Iris pigment epithelial cell (primary cell): ENCODE measurements at regions not wholly inside any gene's neighbourhood (a gene's known extent, or its start where the extent isn't known, plus 50 kb on each side); places are given as distances from the start of the nearest gene placed in this dataset.
A peak's percentile ranks its signal among the peaks of the same experiment; 100 is the strongest.

Experiments
- DNase-seq: peaks from one replicate; pipeline ENCODE4 v3.0.0-alpha.2; 2011; ENCODE audit warnings: low read depth

DNA sequence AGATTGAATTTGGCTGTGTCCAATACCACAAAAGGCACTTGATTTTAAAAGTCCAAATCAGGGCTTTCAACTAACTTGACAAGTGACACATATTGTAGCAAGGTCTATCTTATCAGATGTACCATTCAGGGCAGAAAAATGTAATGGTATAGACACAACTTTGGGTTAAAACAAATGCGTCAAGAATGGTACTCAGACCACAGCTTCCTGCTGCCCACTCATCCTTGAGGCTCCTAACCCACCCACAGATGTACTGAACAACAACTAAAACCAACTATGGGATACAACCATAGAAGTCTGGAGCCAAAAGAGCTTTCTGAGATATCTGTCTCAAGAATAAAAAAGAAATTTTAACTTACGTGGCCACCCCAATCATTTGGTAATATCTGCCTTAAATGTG lies 105.2 kb downstream of the RBM43 start:
- peak; percentile 32 for DNase-seq

DNA sequence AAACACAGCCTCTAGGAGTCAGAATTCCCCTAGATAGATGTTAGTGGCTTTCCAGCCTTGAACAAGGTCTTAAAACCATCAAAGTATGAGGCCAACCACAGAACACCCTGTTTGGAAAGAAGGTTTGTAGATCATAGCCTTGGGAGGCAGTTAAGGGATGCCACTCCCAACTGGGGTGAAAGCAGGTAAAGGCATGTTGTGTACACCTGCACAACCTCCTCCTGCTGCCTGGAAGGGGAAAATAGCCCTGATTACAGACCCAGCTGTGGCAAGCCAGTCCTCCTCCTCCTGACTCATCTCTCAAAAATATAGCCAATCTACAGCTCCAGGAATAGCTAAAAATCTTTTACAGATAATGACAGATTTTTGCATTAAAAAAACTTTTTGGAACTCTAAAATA lies 108.1 kb downstream of the RBM43 start:
- no peak for DNase-seq

DNA sequence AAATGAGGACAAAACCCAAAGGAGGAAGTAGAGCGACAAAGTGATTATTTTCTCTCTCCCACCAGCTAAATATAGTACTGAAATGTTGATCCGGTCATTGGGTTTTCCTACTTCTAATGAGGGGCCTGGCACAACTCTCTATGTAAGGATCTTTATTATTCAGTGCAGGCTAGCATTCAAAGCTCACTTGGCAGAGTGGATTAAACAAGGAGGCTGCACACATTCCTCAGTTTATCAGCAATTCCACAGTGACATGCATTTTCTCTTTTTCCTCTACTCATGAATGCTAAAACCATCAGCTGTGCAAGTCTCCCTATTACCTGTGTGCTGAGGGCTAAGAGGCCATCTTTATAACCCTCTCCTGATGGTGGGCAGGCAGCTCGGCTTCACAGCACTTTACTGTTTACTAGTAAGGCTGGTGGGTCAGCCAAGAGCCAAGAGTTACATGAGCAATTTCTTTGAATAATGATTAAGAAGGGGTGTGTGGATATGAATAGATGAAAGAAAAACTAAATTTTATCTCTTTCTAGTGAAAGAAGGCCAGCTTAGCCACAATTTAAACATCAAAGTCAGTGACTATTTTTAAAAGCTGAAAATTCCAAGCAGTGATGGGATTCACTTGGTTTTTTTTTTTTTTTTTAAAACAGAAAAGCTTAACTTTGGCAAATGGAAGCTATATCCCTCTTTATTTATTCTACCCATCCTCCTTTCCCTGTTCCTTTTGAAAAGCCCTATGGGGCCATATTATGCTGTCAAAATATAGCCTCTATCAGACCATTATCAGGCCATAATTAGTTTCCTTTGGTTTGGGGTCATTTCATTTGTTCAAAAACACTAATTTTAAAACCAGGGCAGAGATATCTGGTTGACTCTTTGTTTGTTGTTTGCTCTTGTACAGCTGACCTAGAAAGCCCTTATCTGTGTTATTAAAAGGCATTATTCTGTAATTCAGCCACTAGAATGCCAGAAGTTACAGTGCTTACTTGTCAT lies 111.0 kb downstream of the RBM43 start:
- no peak for DNase-seq

DNA sequence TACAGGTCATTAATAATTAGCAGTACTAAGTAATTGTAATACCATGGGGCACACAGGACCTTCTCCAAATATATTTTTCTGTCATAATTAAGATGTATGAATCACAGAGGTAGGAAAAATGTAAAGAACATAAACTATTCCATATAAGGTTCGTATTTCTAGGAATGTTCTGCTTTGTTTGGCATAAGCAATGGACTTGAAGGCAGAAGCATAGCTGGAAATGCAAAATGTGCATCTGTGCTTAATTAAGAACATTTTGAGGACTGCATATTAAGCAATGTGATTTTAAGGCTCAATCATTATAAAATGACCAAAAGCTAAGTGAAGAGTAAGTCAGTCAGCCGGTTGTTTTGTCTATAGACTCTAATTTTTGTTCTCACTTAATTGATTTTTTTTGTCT lies 123.2 kb downstream of the RBM43 start:
- DNase-seq: peak; percentile 26

DNA sequence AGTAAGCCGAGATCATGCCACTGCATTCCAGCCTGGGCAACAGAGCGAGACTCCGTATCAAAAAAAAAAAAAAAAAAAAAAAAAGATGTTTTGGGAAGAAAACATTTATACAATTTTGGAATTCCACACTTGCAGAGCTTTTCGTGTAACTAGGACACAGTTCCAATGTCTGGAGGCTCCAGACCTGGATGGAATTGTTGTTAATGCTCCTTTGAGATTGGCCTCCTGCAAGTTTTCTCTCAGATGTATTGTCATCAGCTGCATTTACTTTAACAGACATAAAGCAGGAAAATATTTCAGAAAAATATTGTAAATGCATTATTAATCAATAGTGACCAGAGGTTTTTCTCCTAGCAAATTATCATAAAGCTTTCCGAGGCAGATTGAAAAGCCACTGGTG lies 124.1 kb downstream of the RBM43 start:
- no peak for DNase-seq

DNA sequence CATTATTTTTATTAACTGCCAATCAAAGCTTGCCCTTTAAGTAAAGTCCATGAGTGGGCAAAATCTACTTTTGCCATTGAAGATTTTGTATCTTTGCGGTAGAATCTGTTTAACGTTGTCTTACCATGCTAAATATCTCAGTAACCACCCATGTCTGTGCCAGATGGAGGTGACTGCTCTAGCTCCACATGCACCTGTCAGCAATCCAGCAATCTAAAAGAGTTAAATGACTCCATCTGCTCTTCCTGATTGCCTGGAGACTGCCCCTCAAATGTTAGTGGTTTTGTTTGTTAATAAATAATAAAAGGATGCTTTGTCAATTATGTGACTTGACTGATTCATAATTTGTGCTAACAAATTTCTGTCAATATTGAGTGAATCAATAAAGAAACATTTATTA lies 141.7 kb downstream of the RBM43 start:
- DNase-seq: no peak

DNA sequence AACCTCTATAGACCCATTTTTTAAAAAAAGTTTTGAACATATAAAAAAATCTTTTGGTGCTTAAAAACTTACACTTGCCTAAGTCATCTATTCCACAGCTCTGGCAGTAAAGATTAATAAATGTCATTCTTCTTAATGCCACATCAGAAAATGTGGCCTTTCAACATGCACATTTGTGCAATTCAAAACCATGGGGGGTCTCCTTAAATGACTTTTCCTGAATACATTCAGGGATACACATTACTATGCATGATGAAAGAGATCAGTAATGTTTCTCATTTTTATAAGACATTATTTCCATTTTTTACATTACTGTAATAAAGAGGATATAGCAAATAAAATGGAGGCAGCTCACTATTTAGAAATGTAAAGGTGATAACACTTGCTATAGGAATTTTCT lies 142.3 kb downstream of the RBM43 start:
- no peak for DNase-seq

DNA sequence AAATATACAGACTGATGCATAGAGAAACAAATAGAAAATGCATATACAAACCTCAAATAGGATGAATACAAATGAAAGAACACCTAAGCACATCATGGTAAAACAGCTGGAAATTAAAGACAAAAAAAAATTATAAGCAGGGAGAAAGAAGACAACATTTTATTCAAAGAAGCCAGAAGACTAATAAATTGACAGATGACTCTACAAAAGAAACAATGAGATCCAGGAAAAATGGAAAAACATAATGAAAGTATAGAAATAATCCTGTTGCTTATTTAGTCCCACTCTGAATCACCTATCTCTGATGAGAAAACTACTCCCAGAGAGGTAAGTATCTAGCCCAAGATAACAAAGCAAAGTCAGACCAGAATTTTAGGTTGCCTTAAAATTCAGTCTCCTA lies 143.4 kb downstream of the RBM43 start:
- no peak for DNase-seq

DNA sequence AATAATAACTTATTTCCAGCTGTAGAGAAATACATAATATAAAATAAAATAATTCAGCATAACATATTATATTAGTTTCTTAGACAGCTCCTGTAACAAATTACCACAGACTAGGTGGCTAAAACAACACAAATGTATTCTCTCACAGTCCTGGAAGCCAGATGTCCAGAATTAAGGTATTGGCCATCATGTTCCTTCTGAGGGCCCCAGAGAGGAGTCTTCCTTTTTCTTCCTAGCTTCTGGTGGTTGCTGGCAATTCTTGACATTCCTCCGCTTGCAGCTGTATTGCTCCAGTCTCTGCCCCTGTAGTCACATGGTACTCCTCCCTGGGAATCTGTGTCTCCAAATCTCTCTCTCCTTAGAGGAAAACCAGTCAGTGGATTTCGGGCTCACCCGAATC lies 146.8 kb downstream of the RBM43 start:
- DNase-seq: no peak

DNA sequence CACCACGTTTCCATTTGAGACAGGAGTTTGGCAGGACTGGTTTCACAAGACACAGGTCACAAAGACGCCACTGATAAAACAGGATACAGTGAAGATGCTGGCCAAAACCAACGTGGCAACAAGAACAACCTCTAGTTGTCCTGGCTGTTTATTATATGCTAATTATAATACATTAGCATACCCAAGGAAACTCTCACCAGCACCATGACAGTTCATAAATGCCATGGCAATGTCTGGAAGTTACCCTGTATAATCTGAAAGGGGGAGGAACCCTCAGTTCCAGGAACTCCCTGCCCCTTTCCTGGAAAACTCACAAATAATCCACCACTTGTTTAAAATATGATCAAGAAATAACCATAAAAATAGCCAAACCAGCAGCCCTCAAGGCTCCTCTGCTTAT lies 148.3 kb downstream of the RBM43 start:
- DNase-seq: no peak

DNA sequence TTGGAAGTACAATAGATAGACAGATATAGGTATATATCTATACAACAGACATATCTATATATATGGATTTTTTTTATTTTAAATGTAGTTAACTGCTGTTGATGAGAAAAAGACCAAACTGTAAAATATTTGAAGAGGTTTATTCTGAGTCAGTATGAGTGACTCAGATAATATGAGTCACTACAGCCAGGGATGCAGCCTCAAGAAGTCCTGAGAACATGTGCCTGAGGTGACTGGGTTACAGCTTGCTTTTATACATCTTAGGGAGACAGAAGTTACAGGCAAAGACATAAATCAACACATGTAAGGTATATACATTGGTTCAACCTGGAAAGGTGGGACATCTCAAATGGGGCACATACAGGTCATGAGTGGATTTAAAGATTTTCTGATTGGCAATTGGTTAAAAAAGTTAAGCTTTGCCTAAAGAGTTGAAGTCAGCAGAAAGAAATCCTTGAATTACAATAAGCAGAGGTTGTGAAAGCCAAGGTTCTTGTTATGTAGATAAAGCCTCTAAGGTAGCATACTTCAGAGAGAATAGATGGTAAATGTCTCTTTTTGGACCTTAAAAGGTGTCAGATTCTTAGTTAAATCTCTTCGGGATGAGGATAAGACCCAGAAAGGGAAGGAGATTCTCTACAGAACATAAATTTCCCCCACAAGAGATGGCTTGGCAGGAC lies 149.9 kb downstream of the RBM43 start:
- DNase-seq: peak; percentile 90

DNA sequence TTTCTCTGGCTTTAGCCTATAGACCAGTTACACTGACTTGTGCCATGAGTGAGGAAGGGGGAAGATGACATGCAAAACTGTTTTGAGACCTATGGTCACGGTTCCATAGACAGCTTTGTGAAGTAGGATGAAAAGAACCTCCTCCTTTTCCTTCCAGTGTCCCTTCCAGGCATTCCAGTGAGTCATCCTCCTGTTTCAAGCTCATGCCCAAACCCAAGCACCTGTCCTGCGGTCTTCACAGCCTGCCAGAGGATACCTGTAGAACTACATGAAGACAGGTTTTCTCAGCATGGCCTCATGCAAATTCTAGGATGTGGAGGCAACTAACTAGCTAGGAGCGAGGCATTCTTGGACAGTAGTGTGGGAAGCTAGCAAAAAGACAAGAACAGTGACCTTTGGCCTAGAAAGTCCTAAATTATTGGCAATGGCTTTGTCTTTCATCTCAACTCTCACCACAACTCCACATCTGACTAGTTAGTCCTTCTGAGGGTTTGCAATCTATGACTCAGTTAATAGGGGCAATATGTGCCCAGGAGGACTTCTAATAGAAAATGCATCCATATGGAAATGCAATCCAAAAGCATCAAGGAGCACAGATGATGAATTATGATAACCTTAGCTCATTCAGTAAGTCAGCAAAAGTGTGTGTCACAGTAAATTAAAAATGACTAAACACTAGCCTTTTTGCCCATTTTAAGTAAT lies 154.7 kb downstream of the RBM43 start:
- no peak for DNase-seq

DNA sequence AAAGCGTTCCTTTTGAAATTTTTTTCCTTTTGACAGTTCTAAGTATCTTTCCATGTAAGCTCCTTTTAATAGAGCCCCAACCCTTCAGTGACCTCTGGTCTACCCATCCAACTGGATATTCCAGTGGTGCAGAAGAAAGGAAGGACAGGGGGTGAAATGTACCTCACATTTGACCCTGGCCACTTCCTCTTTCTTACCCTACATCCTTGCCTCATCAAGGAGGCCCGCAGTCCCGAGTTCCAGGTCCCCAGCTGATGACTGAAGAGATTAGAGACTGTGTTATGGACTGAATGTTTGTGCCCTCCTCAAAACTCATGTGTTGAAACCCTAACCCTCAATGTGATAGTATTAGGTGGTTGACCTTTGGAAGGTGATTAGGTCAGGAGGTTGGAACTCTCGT lies 158.1 kb downstream of the RBM43 start:
- DNase-seq: no peak

DNA sequence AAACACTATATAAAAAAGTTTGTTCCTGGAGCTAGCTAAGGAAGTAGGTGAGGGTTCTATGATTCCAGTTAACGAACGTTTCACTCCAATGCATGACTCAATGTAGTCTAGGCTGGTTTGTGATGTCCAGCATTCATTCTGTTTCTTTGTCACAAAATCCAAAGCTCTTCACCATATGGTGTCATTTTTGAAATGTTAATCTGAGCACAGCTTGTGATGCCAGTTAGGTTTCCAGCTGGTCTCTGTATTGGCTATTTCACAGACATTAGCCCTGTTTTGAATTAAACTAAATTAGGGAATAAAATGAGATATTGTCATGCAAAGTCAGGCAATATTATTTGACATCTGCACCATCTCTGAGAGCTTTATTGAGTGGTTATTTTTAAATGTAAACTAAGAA lies 159.4 kb downstream of the RBM43 start:
- DNase-seq: no peak

DNA sequence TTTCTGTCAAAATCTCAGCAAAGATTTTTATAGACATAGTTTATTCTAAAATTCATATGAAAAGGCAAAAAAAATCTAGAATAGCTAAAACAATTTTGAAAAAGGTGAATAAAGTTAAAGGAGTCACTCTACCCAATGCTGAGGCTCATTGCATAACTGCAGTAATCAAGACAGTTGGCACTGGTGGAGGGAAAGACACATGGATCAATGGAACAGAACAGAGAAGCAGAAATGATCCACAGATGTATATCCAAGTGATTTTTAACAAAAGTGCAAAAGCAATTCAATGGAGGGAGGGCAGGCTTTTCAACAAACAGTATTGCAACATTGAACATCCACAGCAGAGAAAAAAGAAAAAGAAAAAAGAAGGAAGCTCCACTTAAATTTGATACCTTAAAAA lies 162.8 kb downstream of the RBM43 start:
- DNase-seq: no peak

DNA sequence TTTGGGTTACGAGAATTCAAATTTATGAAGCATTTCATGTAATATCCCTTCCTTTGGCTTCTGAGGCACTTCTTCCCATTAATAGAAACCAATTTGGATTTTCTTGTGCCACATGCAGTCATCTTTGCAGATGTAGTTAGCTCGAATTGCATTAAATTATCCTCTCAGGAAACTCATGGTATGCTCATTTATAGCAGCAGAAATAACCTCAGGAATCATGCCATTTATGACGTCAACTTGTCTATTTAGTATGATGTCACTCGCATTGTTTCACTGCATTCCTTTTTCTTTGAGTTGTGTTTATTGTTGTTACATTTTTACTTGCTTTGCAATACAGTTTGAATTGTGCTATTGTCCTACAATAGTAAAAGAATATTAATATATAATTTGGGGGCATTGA lies 163.8 kb downstream of the RBM43 start:
- no peak for DNase-seq

DNA sequence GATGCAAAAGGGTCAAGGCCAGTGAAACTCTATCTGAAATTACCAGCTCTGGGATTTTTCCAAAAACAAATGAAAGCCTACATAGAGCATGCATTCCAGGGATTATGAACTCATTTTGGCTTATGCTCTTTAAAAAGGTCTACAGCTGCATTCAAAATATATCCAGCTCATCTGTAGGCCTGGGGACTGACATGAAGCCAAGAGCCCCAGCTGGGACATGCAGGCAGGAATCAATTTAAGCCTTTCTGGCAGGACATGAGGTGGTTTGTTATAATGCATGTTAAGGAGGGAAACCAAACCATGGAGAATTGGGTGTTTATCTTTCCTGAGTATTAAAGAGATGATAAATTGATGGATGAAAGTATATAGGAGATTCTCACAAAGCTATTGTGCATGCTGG lies 164.5 kb downstream of the RBM43 start:
- DNase-seq: no peak

DNA sequence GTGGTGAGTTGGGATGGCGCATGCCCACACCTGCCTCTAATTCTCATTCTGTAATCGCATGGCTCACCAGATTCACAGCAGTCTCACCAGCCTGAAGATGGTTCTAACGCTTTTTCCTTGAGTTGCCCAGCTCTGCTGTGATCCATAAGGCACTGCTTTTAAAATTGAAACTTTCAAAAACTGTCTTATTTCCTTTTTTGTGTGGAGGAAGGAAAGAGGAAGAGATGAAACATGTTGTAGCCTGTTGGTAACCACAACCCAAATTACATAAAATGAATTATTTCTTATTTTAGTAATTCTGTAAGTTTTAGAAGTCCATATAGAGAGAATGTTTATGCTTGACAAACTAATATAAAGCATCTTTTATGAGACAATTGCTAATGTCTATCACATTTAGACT lies 165.4 kb downstream of the RBM43 start:
- DNase-seq: no peak

DNA sequence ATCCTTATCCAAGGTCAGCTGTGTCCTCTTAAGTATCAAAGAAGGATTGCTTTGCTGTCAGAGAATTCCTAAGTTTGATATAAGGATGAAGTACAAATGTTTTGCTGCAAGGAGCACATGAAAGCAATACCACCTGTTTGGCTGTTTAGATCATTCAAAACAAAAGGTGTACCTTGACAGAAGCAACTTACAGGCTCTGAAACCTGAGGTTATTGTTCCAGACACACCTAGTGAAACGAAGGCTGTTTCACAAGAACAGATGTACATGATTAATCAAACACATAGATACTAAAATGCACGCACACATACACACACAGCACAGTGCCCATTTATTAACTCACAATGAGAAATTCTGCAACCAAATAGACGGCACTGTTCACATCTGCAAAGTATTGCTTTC lies 166.2 kb downstream of the RBM43 start:
- DNase-seq: no peak

DNA sequence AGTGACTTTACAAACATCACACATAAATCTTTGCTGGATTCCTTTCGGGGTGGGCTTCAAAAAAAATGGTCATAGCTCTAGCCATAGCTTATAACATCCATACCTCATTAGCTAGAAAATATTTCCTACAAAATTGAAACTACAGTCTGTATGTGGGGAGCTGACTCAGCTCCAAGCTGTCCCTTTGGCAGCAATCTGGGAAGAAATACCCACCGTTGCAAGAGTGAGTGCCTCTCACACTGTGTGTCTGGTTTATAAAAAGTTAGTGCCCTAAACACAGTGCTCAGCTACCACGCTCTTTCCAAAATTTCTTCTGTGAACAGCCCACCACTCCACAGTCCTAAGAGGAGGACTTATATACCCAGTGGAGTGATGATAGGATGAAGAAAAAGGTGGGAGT lies 170.1 kb downstream of the RBM43 start:
- DNase-seq: no peak

DNA sequence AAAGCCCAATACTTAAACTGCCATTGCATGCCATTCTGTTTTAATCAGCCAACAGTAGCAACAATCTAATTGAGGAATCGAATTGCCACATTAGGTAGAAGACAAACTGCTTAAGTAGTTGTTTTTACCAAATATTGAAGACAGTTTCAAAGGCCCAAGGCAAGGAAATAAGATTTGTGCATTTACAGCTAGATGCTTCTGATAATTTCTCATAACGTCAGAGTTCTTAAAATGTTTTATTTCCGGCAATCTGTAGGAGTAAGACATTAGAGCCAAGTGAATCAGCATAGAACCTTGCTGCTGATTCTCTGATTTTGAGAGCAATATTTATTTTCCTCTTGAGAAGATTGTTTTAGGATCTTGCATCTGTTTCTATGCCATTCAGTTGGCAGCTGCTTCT lies 174.3 kb downstream of the RBM43 start:
- DNase-seq: no peak

DNA sequence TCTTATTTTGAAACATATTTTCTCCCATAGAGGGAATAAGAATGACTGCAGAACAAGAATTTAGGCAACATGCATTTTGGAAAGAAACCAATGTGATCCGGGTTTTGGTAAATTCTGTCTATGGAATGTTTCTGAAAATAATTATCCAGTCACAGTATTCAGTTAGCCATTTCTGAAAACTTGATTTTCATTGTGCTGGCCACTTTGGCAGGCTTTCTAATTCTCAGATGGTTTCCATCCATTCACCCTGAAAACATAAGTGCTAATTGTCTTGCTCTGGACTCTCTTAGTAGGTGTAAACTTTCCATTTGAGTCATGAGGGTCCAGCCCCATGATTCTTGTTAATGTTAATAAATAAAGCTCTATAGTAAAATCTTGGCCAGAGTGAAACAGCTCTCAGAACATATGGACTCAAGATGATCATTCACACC lies 176.5 kb downstream of the RBM43 start:
- no peak for DNase-seq
